ENCODE measurements at regions not wholly inside any gene's neighbourhood (a gene's known extent, or its start where the extent isn't known, plus 50 kb on each side); places are given as distances from the start of the nearest gene placed in this dataset.
"Not testable (repeated sequence)": the region's sequence is repeated elsewhere in the genome, so short reads cannot be mapped to it uniquely, and the experiment has no call there.

DNA sequence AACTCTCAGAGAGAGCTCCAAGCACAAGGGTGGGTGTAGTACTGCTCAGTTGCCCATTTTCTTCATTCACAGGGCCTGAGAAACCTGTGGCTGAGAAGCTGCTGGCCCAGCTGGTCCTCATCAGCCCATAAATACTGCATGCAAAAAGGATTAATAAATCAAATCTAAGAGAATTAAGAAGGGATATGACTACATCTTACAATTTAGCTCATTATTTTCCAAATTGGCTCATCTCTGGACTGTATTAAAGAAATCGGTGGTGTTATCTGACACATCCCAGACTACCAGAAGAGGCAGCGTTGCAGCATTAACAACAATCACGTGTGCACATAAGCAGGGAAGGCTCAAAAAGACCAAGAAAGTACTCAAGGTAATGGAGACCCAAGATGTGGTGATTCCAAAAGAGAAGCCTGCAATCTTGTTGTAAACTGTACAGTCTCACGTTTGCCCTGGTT lies 90.7 kb downstream of the CD24 start:
- no peak for DNase-seq

DNA sequence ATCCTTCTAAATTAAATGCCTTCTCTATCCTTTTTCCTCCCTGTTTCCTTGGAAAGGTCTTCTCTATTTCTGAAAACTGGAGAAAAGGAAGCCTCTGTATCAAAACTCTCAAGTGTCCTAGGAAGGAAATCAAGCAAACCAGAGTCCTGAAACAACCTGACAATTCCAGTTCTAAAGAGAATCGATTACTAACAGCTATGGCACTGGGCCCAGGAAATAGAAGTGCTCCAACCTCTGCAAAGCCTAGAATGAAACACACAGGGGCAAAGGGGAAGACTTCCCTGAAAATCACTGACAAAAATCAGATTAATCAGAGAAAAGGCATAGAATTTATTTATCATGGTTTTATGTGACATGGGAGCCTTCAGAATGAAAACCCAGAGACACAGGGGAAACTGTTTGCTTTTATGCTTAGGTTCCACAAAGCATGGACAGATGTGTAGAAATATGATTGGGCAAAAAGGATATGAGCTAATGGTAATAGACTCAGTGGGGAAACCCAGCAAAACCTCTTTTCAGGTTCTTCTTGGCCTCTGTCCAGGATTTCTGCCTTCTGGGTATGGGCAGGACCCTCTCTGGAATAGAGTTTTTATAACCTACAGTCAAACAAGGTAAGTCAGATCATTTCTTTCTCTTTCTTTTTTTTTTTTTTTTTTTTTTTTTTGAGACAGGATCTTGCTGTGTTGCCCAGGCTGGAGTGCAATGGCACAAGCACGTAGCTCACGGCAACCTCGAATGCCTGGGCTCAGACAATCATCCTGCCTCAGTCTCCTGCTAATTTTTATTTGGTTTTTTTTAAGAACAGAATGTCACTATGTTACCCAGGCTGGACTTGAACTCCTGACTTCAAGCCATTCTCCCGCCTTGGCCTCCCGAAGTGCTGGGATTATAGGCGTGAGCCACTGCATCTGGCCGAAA lies 91.7 kb downstream of the CD24 start:
- no peak for DNase-seq

DNA sequence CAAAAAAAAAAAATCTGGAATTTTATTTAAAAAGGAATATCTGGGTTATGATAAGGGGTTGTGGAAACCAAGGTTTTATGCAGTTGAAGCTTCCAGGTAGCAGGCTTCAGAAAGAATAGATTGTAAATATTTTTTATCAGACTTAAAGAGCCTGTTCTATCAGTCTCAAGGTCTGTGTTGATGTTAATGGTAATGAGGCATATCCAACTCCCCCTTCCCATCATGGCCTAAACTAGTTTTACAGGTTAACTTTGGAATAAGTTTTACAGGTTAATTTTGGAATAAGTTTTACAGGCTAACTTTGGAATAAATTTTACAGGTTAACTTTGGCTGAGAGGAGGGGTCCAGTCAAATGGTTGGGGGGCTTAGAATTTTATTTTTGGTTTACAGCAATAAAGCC lies 92.4 kb downstream of the CD24 start:
- DNase-seq = no peak

DNA sequence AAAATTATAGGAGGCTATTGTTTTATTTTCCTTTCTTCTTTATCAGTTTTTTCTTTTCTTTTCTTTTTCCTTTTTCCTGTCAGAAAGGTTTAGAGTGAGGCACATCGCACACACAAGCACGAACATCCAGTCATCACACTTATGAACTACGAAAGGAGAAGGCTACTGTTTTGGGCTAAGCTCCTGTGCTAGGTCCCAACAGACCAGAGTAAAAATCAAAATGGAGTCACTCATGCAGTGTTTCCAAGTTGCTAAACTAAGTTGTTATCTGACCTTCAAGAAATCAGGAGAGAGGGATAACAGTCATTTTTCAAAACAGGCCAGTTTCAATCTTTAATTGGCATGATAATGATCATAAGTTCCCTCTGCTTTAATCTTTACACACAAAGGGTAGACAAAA lies 93.6 kb downstream of the CD24 start:
- no peak for DNase-seq

DNA sequence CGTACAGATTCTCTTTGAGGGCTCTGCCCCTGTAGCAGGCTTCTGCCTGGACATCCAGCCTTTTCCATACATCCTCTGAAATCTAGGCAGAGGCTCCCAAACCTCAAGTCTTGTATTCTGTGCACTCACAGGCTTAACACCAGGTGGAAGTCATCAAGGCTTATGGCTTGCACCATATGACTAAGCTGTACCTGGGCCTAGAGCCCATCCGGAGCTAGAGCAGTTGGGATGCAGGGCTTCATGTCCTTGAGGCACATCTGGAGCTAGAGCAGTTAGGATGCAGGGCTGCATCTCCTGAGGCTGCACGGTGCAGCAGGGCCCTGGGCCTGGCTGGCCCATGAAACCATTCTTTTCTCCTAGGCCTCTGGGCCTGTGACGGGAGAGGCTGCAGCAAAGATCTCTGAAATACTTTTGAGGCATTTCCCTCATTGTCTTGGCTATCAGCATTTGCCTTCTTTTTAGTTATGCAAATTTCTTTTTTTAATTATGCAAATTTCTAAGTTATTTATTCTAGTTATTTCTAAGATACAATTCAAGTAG lies 98.7 kb downstream of the CD24 start:
- DNase-seq = no peak

DNA sequence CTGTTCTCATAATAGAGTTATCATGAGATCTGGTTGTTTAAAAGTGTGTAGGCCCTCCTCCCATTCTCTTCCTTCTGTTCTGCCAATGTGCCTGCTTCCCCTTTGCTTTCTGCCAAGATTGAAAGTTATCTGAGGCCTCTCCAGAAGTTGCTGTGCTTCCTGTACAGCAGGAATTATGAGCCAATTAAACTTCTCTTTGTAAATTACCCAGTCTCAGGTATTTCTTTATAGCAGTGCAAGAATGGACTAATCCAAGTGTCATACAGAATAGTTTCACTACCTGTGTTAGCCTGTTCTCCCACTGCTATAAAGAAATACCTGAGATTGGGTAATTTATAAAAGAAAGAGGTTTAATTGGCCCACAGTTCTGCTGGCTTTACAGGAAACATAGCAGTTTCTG lies 100.0 kb downstream of the CD24 start:
- DNase-seq = no peak

DNA sequence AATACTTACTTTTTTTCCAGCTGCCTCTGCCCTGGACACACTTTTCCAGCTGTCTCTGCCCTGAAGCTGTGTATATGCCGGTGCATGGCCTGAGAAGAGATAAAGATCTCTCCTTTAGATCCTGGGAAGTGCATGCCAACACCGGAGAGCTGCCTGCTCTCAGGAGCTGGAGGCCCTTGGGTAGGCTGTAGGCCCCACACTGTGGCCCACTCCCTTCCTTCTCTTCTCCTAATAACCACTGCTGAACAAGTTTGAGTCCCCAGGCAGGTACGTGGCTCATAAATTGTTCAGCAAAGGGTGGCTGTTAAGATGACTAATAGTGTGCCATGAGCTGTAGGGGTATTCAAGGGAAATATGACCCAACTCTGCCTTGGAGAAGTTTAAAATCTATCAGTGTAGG lies 102.5 kb downstream of the CD24 start:
- DNase-seq = no peak

DNA sequence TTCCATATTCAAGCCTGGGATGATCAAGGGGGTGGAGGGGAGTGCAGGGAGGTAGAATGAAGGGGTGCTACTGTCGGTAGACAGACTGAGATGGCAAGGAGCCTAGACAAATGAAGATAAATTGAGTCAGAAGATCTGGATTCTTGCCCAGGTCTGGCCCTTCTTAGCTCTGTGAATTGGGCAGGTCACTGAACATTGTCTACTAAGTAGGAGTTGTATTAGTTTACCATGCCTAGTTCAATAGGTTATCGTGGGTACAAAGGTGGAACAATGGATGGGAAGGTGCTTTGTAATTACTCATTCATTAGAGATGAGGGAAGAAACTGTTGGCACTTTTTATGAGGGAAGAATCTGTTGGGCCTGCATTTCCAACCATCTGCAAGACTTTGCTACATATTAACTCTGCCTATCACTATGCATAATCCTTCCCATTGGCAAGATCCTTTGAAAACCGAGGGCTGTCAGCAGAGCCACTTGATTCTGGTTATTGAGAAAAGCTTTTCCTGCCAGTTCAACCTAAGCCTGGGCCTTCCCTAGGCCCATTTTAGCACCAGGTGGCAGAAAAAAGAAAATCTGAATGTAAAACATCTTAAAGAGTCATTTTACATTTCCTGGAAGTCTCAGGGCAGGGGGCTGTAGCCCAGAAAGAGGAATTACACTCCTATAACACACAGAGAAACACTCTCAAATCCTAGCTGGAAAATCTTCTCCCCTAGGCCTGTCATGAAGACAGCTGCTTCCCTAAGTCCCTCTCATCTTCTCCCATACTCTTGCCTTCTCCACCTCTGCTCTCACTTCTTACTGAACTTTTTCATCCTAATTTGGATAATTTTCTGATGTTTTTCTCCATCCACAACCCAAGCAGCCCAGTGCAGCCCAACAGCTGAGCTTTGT lies 103.5 kb downstream of the CD24 start:
- DNase-seq = no peak

DNA sequence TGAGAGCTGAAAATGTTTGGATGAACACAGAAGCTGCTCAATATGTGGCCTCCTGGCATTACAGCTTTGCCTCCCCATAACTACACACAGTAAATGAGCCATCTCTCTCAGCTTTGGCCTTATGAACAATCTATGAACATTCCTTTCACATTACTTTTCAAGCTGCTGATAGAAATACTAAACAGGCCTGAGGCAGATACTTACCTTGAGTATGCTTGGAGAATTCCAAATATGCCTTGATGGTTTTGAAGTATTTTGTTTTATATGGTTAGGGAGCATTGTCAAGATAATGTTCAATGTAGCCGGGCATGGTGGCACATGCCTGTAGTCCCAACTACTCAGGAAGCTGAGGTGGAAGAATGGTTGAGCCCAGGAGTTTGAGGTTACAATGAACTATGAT lies 104.5 kb downstream of the CD24 start:
- no peak for DNase-seq

DNA sequence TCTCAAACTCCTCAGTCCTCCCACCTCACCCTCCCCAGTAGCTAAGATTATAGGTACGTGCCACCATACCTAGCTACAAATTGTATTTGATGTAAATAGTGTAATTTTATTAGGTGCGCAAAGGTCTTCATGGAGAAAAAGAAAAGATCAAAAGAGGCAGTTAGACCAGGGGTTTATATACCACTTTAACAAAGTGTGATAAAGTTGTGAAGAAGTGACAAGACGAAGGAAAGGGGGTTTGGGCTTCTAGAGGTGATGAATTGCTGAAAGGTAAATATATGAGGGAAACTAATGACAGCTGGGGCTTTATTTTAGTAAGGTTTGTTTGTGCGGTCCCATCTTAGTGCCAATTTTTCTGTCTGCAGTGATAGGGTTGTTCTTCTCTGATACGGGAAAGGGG lies 105.3 kb downstream of the CD24 start:
- DNase-seq = no peak

DNA sequence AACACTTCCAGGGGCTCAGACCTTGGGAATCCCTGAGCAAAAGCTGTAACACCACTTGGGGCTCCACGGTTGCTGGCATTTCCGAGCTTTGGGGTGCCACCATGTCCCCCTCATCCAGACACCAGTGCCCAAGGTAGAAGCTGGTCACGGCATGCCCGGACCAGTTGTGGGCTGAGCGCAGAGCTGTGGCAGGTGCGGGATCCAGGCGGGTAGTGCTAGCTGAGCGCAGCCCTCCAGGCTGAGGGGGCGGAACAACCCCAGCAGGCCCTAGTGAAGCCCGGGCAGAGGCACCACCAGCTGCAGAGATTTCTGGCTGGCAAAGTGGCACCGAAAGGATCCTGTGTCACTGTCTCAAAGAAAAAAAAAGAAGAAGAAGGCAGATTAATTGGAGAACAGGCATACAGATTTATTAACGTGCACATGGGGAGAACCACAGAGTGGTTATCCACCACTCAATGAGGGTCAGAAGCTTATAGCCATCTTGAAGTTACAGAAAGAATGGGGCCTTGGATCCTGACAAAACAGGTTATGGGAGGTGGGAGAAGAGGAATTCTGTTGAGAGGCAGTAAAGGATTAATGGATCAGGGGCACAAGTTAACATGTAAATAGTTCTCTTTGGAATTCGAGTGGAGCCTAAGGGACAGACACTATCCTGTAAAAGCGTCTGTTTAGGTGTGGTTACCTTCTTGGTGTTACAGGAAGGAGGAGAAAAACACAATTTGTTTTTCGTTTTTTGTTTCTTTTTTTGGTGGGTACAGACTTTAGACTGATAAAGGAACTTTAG lies 107.5 kb downstream of the CD24 start:
- no peak for DNase-seq

DNA sequence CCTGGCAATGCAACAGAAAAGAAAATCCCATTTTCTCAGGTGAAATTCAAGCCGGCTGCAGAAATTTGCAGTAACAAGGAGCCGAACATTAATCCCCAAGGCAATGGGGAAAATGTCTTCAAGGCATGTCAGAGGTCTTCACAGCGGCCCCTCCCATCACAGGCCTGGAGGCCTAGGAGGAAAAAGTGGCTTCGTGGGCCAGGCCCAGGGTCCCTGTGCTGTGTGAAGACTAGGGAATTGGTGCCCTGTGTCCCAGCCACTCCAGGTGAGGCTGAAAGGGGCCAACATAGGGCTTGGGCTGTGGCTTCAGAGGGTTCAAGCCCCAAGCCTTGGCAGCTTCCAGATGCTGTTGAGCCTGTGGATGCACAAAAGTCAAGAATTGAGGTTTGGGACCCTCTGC lies 111.7 kb downstream of the CD24 start:
- DNase-seq = no peak

DNA sequence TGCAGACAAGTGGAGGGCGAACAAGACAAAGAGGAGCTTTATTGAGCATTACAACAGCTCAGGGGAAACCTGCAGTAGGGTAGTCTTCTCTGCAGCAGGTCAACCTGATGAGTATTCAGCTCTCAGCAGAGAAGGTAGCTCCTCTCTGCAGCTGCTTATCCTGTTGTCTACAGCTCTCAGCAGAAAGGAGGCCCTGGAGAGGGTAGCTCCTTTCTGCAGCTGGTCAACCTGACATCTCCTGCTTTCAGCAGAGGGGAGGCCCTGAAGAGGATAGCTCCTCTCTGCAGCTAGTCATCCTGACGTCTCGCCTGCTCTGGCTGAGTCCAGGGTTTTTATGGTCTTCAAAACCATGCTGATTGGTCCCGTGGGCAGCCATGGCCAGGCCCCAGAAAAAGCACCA lies 113.6 kb downstream of the CD24 start:
- DNase-seq = no peak

DNA sequence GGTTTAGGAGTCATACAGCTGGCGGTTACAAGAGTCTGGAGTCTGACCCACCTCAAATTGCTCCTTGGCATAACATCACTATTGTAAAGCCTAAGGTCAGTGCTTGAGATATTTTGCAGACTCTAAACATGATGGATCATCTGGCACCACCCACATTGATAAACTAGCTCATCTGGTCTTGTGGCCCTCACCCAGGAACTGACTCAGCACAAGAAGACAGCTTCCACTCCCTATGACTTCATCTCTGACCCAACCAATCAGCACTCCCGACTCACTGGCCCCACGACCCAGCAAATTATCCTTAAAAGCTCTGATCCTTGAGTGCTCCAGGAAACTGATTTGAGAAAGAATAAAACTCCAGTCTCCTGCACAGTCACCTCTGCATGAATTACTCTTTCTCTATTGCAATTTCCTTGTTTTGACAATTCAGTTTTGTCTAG lies 115.9 kb downstream of the CD24 start:
- DNase-seq = no peak

DNA sequence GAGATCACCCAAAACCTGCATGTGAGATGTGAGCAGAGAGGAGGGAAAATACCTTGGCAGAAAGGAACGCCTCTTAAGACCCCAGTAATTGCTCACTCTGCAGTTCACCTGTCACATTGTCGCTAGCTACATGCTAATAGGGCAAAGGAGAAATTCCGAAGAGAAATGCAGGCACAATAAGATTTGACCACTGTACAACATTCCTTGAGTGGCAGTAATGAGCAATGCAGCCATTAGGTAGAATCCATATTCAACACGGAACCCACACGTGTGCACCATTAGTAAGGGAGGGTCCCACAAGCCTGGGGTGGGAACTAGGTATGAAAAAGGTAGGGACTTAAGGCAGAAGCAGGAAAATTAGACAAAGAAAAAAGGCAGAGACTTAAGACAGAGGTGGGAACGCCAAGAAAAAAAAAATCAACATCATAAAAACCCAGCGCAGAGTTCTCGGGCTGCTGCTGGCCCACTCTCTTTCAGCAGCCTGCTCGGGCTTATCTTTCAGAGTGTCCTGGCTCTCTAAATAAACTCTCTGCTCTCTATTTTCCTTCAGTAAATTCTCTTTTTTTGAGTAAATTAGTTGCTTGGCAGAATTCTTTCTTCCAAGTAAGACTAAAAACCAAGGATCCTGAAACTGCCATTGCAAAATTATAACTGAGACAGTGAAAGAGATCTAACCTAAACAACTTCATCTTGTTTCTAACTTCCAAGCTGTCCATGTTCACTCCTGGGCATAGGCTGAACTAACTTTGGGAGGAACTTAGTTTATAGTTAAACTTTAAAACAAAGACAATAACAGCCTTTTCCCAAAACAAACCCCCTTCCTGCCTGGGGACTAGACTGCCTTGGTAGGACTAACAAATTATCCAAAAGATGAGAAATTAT lies 116.5 kb downstream of the CD24 start:
- no peak for DNase-seq

DNA sequence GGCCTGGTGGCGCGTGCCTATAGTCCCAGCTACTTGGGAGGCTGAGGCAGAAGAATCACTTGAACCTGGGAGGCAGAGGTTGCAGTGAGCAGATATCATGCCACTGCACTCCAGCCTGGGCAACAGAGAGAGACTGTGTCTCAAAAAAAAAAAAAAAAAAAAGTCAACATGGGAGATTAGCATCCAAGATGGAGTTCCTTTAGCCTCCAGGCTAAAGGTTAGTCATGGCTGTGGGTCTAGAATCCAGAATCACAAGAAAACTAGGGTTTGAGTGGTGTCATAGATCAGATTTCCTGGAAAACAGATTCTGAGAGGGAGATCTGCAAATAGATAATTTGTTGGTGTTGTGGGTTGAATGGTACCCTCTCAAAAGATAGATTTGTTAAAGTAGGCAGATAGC lies 117.2 kb downstream of the CD24 start:
- not testable (repeated sequence) for DNase-seq

DNA sequence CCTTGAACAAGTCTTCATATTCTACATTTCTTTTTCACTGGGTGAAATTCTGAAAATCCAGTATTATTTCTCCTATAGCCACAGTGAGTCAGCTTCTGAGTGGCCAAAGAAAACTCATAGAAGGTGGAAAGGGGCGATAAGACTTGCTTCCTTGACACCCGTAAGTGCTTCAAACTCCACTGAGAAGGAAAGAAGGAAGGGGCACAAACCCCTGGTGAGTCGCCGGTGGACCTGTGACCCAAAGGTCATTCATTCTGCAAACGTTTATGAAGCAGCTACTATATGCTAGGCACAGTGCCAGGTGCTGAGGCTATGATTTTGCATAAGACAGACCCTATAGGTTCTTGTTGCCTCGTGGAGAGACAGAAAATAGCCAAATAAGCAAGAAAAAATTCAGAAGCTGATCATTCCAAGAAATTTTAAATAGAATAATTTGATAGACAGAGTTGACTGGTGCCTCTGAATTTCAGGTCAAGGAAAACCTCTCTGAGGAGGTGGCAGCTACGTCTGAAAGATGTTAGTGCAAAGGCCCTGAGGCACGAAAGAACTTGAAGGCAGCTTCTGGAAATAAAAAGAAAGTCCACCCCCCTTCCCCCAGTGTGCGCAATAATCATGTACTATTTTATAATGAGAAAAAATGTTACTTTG lies 118.2 kb downstream of the CD24 start:
- DNase-seq = no peak

DNA sequence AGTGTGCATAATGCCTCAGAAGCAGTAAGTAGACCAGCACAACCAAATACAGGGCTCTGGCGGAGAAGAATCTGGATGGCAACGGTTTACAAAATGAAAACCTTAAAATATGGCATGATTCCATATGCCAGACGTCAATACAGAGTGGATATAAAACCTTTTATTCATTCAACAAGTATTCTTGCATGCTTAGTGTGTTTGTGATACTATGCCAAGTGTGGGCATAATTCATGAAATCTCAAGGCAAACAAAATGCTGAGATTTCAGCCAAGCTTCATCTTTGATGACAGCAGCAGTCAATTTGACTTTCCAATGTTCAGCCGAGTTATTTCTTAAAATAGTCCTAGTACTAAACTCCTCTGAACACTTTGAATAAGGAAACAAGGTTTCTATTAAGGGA lies 119.4 kb downstream of the CD24 start:
- DNase-seq = no peak

DNA sequence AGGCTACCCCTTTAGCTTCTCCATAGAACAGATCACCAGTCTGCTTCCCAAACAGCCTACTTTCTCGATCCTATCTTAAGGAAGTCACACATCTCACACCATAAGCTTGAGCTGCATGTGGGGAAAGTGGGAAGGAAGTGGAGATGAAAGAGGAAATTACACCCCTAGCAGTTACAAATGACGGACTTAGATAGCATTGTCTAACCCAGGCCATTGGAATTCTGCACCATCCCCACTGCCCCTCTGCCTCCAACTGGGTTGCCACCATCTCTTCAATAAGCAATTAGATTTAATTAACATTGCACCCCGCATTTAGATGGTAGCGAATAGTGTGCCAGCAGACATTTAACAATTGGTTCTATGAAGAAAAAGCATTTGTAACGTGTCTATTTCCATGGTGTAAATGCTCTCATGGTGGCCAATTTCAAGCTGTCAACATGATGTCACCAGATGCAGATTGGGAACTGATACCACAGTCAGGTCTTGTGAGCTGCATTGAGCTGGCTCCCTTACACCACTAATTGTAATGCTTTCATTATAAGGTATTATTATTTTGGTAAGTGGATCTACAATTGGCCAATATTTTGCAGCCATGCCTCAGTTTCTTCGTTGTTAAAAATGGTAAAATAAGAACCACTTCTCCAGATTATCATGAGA lies 124.7 kb downstream of the CD24 start:
- DNase-seq = no peak

DNA sequence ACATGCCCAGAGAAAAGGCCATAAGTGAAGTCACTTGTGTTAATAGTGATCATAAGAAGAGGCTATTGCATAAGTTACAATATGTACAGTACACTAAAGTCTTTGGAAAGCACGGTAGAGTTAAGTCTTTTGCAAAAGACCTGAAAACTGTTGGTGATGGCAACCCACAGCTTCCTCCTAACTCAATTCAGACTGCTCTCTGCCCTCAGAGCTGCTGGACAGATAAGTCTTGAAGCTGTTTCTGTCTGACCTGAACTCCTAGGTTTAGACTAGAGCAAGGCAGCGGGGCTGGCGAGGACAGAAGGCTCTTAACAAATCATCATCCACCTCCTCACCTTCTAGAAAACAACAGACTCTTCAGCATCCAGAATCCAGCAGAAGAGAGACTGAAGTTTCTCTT lies 125.4 kb downstream of the CD24 start:
- DNase-seq = no peak

DNA sequence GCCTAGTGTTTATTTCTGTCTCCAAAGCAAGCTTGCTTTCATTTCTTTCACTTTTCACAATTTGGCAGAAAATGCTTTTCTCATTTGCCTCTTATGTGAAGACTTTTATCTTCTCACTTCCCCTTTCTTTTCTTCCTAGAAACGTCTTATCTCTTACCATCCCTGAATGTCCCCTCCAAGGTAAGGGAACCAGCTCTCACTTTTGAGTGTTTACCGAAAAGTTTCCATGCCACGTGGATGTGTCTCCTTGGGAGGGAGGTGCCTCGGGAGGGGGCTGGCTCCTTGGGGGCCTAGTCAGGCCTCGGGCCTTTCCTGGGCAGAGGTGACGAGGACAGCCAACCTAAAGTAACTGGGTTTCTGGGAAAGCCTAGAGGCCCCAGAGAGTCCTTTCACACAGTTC lies 127.4 kb downstream of the CD24 start:
- DNase-seq = no peak
